ENCODE measurements at regions not wholly inside any gene's neighbourhood (a gene's known extent, or its start where the extent isn't known, plus 50 kb on each side); places are given as distances from the start of the nearest gene placed in this dataset.

DNA sequence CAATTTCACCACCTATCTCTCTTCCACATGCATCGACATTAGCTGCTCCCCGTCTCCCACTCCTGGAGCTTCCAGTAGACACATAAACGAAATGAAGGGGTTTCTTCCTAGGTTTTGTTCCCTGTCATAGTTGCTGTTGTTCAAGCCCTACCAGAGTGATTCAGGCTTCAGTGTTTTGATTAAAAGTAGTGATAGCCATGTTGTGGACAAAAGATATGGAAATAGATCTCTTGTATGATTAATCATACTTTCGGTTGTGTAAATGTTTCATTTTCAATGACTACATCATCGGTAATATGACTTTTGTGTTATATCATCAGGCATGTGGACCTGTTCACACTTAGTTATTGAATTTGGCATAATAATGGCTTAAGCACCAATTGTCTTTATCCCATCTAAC, 96.5 kb upstream of the KLF3 start:
- DNase-seq = no peak

DNA sequence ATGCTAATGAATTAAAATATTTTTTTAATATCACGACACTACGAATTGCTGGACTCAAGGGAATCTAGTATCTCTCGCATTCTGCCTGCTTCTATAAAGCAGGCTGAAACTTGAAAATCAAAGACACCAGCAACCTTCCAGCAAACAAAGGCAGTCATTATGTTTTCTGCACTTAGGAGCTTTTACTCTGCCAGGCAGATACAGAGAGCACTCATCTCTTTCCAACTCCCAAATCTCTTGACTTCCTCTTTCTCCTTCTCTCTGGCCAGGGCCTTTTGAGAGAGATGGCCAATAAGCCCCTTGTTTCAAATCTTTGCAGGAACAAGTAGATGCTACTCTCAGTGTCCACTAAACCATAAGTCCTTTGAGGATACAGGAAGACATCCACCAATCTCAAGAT, 95.2 kb upstream of the KLF3 start:
- no peak for DNase-seq

DNA sequence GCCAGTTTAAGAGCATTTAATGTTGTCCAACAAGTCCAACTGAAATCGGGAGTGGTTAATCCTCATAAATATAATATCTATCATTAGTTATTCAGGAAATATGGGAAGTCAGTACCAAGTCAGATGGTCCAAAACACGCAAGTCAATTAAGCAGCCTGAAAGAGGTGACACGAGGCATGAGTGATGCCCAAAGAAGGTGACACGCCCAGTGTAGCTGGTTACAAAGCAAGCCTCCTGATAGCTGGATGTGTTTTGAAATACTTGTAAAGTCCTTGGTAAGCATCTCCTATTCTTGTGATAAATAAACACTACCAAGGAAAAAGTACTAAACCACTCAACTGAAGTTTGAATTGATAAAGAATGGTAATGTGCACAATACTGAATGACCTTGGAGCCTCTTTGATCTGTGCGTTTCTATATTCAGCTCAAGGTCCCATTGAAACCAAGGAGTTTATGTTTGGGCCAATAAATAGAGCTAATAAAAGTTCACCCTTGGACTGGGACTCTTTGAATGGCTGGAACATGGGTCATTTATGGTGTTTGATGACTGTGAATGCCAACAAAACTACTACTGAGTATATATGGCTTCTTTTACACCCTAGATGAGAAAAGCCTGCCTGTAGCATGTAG, 93.2 kb upstream of the KLF3 start:
- no peak for DNase-seq

DNA sequence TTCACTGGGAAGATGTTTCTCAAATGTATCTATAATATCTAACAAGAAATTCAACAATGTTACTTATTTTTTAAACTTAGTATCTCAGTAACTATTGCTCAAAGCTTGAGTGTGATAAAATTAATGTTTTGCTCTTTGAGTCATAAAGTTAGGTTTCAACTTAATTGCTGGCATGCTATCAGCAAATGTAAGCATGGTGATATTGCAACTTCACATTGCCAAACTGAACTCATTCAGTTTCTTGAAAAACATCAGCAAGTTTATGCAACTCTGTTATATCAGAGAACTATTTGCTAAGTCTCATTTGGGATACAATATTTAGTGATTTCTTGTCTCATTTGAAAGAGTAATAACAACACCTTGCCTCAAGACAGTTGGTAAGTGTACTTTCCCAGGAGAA, 91.2 kb upstream of the KLF3 start:
- no peak for DNase-seq

DNA sequence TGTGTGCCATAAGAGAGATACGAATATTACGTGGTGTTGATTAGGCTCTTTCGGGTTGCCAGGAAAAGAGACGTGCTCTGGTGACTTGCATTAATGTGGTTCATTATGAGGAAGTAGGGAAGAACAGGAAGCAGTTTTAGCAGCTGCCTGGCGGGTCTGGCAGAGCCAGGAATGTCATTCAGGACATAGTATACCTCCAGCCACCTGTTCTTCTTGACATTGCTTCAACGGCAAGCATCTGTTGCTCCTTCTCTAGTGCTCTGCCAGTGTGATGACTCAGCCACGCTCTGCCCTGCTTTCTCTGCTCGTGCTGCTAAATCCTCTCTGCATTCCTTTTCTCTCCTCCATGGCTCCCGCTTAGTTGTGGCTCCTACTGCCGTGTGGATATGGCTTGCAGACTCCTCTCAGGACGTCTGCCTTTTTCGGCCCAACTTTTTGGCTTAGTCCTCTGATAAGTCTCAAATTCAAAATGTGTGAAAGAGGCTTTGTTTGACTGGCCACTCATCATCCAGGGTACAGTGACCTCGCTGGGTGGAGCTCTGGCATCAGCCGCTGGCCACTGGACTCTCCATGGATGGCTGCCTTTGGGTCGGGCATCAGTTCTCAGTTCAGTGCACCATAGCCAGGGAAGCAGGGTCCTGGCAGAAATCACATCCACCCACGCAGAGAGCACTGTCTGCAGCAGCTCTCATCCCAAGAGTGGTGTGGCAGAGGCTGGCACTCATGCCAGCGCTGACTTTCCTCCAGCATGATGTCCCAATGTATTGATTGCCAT, 89.3 kb upstream of the KLF3 start:
- no peak for DNase-seq

DNA sequence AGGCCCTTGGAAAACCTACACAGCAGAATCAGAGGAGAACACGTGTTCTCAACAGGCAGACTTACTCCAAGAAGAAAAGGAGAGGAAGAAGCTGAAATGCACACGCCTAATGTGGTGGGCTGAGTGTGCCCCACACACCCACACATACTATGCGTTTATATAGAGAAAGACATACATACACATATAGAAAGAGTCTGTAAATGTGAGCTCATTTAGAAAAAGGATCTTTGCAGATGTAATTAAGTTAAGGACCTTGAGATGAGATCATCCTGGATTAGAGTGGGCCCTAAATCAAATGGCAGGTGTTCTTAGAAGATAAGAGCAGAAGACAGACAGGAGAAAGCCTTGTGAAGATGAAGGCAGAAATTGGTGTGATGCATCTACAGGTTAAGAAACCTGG, 87.2 kb upstream of the KLF3 start:
- no peak for DNase-seq

DNA sequence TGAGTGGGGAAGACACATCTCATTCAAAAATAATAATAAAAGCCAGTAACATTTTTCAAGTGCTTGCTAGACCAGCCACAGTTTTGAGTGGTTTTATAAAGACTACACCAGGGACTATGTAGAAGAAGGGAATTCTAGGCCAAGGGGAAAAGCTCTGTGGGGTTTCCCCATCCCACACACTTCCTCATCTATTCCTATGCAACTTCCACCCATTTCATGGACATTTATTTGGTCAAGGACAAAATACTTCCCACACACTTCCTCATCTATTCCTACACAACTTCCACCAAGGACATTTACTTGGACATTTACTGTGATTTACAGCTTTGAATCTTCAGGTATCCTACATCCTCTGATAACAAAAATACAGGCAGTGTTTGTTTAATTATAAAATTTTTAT, 86.5 kb upstream of the KLF3 start:
- DNase-seq = no peak

DNA sequence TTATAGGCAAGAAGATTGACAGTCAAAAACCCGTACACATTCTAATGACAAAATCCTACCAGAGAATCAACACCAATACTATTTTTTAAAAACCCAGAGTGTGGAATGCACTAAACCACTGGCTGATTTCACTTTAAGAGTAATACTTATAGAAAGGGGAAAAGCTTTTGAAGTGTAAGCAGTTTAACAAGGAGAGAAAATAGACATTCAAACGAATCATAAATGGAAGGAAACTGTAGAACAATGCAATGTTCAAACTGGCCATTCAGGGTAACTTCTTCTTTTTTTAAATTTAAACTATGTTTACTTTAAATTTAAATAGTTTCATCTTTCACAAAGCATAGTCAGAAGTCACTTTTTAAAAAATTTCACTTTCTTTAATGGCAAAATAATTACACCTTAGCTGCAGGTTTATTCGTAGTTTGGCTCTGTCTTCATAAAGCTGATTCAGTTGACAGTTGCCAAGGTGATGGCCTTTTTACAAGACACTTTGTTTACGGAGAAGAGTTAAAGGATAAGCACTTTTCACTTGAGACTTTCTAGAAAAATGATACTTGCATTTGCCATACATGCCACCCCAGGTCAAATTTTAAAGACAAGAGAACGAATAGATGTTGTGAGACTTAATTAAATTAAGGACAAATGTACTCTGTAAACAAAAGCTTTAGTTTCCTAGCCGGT, 82.4 kb upstream of the KLF3 start:
- DNase-seq = no peak

DNA sequence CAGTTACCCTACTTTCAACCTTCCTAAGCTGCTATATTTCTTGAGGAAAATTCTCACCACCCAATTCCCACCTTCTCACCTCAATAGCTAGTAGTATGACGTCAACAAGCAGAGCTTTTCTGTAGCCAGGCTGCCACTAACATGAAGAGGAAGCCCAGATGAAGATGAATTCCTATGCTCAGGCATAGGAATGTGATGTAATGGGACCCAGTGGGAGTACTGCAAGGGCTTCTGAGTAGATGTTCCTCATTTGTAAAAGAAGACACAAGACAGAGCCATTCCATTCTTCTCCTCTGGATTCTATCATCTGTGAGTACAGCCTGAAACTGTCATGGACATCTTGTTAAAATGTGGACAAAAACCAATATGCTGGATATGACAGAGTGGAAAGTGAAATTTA, 81.6 kb upstream of the KLF3 start:
- DNase-seq = no peak

DNA sequence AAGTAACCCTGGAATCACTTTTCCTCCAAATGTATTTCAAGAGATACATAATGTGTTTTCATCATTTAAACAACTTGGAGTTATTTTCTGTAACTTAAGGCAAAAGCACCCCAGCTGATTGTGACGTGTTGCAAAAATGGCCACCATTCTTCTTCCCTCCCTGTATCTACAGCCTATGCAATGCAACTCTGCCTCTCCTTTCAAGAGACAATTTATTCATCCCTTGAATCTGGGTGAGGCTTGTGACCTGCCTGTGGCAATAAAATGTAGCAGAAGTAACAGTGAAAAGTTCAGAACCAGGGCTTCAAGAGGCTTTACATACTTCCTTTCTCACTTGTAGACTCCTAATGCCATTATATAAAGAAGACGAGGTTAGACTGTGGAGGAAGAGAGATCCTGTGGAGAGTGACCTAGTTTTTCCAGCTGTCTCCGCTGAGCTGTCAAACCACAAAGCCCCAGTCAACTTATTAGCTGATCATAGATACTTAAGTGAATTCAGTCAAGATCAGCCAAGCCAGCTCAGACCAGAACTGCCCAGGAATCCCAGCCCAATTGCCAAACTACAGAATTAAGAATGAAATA, 81.0 kb upstream of the KLF3 start:
- DNase-seq = no peak

DNA sequence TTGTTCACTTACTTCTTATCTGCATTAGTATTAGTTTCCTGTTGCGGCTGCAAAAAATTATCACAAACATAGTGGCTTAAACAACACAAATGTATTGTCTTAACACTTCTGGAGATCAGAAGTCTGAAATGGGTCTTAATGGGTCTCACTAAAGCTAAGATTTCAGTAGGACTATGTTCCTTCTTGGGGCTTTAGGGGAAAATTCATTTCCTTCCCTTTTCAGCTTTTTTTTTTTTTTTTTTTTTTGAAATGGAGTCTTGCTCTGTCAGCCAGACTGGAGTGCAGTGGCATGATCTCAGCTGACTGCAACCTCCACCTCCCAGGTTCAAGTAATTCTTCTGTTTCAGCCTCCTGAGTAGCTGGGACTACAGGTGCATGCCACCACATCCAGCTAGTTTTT, 78.1 kb upstream of the KLF3 start:
- no peak for DNase-seq

DNA sequence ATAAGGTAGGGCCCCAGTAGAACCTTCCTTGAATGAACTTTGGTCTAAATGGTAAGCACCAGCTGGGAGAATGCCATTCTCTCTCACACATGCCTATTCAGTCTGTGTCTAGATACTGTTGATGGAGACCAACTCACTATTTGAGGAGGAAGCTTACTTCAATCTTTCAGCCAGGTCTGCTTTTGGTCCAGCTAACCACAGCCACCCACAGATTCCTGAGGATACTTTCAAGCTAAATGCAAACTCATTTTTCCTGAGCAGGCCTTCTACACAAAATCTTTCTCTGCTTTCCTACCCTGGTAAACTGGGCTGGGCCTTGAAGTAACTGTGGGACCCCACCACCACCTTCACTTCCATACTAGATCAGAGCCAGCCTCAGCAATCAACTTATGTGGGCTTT, 76.9 kb upstream of the KLF3 start:
- no peak for DNase-seq

DNA sequence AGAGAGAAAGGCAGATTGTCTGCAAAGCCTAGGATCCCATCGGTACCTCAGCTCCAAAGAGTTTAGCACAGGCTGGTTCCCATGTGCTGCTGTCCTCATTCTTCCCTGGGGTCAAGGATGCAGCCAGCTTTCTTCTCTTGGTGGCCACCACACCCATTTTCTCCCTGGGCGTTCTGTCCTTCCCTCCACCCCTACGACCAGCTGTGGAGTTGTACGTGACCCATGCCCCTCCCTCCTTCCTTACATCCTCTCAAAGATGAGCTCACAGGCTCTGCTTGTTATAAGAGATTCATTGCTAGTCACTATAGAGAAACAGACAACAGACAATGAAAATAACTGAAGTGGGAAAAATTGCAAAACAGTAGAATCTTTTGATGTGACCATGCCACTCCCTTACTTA, 74.0 kb upstream of the KLF3 start:
- DNase-seq = no peak

DNA sequence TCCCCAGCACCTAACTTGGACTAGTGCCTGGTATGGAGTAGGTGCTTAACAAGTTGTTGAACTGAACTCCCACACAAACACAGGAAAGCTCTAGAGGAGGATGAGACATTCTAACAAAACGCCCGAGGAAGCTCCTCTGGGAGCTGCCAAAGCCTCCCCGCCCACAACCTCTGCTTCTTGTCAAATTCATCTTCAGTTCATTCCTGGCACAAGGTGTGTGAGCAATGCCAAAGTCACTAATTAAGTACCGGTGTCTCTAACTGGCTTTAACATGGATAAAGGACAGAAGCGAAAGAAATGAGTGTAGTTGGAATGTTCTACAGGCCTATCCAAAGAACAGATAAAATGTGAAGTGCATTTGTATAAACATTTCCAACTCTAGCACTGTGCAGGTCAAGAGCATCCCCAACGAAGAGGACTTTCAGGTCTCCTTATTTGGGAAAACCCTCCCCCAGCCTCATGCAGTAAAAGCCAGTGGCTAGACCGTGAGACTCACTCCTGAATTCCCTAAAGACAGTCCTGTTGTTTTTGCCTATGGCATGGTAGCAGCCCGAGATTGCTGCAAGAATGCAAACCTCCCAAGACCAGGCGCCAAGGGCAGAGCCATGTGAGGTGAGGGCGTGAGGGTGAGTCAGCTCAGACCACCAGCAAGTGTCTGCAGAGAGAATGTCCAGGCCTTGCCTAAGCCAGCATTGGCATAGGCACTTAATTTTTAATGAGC, 72.2 kb upstream of the KLF3 start:
- no peak for DNase-seq

DNA sequence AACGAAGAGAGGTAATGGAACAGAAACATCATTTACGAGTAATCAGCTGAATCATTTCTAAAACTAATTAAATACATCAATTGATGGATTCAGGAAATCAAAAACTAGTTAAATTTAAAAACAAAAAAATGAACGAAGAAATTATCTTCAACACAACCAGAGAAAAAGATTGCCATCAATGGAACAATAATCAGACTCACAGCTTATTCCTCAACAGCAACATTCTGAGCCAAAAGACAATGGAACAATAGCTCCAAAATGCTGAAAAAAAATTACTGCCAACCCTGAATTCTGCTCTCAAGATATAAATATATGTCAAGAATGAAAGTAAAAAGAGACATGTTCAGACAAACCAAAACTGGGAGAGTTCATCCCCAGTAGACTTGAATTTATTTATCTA, 65.5 kb upstream of the KLF3 start:
- DNase-seq = no peak

DNA sequence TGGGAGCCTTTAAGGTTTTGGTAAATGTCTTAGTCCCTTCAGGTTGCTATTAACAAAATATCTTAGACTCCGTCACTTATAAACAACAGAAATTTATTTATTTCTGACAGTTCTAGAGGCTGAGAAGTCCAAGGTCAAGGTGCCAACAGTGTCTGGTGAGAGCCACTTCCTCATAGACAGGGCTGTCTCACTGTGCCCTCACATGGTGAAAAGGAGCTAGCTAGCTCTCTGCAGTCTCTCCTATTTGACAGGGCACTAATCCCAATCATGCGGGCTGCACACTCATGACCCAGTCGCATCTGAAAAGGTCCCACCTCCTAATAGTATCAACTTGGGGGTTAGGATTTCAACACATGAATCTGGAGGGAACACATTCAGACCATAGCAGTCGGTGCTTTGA, 63.4 kb upstream of the KLF3 start:
- DNase-seq = no peak

DNA sequence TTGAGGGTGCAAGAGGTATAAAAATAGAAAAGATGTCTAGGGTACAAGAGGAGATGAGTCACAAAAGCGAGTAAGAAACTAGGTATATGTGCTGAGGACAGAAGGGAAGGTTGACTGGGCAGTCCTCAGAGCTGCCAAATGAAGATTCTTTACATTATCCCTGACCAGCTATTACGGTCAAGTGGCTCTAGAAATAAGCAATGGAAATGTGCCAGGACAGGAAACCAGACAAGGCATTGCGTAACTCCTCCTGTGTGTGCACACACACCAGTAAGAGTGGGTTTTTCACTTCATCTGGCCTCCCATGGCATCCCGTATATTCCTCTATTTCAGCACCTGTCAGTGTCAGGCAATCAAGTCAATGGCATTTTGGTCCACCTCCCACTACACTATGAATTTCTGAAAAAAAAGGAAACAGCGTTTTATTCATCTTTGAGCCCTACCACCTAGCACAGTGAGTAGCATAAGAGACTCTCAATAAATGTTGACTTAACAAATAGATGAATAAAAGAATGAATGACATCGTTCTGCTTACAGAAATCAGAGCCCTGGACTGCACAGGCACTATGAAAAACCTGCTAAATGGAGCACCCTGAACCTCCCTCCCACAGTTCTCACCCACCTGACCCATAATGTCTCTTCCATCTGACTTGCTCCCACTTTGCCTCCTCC, 62.6 kb upstream of the KLF3 start:
- DNase-seq = no peak

DNA sequence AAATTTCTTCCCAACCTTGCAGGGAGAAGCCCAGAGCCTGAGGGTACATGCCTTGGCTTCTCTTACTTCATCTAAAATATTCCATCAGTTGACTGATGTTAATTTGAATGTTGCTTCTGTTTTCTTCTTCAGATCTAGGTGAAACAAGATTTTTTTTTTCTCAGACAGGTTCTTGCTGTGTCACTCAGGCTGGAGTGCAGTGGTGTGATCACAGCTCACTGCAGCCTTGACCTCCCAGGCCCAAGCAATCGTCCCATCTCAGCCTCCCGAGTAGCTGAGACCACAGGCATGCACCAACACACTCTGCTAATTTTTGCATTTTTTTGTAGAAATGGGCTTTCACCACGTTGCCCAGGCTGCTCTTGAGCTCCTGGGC, 62.1 kb upstream of the KLF3 start:
- no peak for DNase-seq

DNA sequence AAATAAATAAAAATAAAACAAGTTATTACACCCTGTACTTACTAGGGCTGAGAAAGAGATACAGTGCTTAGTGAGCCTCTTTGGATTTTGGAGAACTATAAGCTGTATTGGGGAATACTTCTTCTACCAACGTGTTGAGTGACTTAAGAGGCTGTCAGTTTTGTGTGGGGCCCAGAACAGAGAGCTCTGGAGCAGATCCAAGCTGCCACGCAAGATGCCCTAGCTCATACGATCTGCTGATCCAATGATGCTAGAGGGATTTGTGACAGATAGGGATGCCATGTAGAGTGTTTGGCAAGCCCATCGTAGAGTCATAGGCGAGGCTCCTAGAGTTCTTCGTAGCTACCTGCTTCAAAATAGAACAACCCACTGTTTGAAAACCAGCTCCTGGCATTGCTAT, 60.3 kb upstream of the KLF3 start:
- DNase-seq = no peak

DNA sequence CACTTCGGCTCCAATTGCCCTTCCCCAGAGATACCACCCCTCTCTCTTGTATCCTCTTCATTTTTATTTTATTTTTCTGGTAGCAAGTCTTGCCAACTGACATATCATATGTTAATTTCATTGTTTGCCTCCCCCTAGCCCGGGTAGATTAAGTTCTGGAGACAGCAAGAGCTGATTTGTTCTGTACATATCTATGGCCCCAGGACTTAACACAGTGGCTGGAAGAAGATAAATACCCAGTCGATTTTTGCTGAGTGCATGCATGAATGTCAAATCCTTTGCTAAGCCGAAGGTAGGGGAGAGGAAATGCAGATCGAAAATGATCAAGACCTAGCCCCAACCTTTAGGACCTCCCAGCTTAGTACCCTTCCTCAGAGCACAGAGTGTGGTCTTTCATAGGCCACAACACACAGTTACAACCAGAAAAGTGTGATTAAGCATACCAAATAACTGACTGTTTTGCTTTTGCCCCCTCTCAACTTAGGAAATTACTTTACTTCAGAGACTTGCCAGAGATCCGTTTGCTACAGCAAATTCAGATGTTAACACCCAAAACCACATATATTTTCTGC, 58.7 kb upstream of the KLF3 start:
- no peak for DNase-seq

DNA sequence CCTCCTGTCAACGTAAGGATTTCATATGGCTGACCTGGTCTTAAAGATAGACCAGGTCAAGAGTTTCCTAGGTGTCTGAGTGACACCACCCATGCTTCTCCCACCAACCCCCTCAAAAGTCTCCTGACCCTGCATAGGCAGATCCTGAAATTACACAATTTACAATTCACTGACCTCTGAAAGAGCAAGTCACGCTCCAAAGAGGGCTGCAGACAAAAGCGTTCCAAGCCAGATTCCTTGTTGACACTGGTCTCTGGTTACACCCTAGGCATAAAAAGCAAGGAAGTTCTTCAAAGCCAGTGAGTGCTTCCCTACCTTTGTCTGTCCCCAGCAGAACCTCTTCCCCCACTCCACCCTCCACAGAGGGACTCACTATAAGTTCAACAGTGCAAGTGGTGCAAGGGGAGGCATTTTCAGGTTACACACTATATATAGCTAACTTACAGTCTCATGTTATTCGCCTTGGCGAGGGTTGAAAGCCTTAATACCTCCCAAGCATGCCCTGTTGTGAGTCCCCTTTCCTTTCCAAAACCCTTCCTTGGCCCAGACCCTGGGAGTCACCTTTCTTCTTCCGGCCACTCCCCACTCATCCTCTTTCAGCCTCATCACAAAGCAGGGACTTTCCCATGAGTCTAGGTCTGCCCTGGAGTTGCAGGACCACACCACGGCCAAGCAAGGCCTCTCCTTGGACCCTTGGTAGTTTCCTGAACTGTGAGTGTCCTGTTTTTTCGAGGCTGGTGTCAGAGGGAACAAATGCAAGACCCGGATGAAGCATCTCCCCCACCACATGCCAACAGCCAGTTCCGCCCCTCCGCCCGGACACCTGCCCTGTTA, 58.0 kb upstream of the KLF3 start:
- DNase-seq = no peak

DNA sequence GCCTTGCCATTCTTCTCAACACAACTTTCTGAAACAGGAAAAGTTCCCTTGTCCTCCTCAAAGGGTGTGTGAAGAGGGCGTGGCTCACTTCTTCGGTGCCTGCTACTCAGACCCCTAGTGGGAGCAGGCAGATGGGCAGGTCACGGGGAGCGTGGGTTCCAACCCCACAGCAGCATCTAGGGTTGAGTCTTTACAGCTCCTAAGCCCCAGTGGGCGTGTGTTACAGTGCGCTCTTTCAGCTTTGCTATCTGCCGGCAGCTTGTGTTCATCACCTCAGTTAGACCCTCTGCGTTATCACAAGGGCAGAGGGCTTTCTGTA, 57.5 kb upstream of the KLF3 start:
- no peak for DNase-seq
